Mesenchymal stem cell (in vitro differentiated cells and primary cell): ENCODE measurements at regions not wholly inside any gene's neighbourhood (a gene's known extent, or its start where the extent isn't known, plus 50 kb on each side); places are given as distances from the start of the nearest gene placed in this dataset.

Experiments used
- DNase-seq: peaks from one replicate; pipeline ENCODE4 v3.0.0-alpha.2; 2013
- H2AFZ ChIP-seq: one replicate; pipeline ENCODE4 v1.6.1; 2013; ENCODE audit warnings: low read depth, mild to moderate bottlenecking, control low read depth, inconsistent platforms, low read length, moderate library complexity
- H2AK5ac ChIP-seq: 2 replicates; pipeline ENCODE4 v1.6.1; 2013; ENCODE audit warnings: low read length, moderate library complexity, mild to moderate bottlenecking, inconsistent platforms; ENCODE audit not compliant: severe bottlenecking
- H2BK120ac ChIP-seq: one replicate; pipeline ENCODE4 v1.6.1; 2013; ENCODE audit warnings: low read depth, mild to moderate bottlenecking, inconsistent platforms, low read length, moderate library complexity
- H2BK12ac ChIP-seq, 2 experiments: one replicate each; pipeline ENCODE4 v1.6.1; 2013; ENCODE audit warnings: inconsistent platforms in 2 of 2, low read length in 2 of 2, mild to moderate bottlenecking in 2 of 2, moderate library complexity in 2 of 2, control low read depth in 1 of 2
- H2BK15ac ChIP-seq: one replicate; pipeline ENCODE4 v1.6.1; 2013; ENCODE audit warnings: mild to moderate bottlenecking, low read depth, inconsistent platforms; ENCODE audit not compliant: poor library complexity, severe bottlenecking
- H2BK5ac ChIP-seq: 2 replicates; pipeline ENCODE4 v1.6.1; 2013; ENCODE audit warnings: low read depth, mild to moderate bottlenecking, low read length, control low read depth, inconsistent platforms; ENCODE audit not compliant: poor library complexity, severe bottlenecking
- H3K14ac ChIP-seq, 2 experiments: one replicate each; pipeline ENCODE4 v1.6.1; 2013; ENCODE audit warnings: inconsistent platforms in 2 of 2, low read length in 2 of 2, control low read depth in 1 of 2, mild to moderate bottlenecking in 1 of 2, moderate library complexity in 1 of 2
- H3K18ac ChIP-seq, 2 experiments: one replicate each; pipeline ENCODE4 v1.6.1; 2013; ENCODE audit warnings: inconsistent platforms in 2 of 2, low read length in 2 of 2, control low read depth in 1 of 2, low read depth in 1 of 2, mild to moderate bottlenecking in 1 of 2
- H3K23ac ChIP-seq, 2 experiments: one replicate each; pipeline ENCODE4 v1.6.1; 2013; ENCODE audit warnings: inconsistent platforms in 2 of 2, low read length in 2 of 2, mild to moderate bottlenecking in 2 of 2, moderate library complexity in 2 of 2, control low read depth in 1 of 2
- H3K27ac ChIP-seq: 2 replicates; pipeline ENCODE4 v1.5.1; 2013; ENCODE audit warnings: mild to moderate bottlenecking, moderate library complexity, low read length, control low read depth, inconsistent platforms; ENCODE audit not compliant: poor library complexity, severe bottlenecking
- H3K27me3 ChIP-seq, 2 experiments: 2 replicates each; pipeline versions ENCODE4 v1.6.1 to v1.7.0; 2013; ENCODE audit warnings: low read length in 2 of 2, mild to moderate bottlenecking in 2 of 2, moderate library complexity in 2 of 2, control low read depth in 1 of 2, inconsistent platforms in 1 of 2; ENCODE audit not compliant: control insufficient read depth in 1 of 2, insufficient read depth in 1 of 2
- H3K36me3 ChIP-seq, 2 experiments: 2 replicates each; pipeline versions ENCODE4 v1.6.1 to v1.7.0; 2013; ENCODE audit warnings: low read length in 2 of 2, control low read depth in 1 of 2, inconsistent platforms in 1 of 2, low read depth in 1 of 2, mild to moderate bottlenecking in 1 of 2; ENCODE audit not compliant: insufficient read depth in 2 of 2, control insufficient read depth in 1 of 2
- H3K4ac ChIP-seq, 2 experiments: one replicate each; pipeline ENCODE4 v1.6.1; 2013; ENCODE audit warnings: inconsistent platforms in 2 of 2, low read length in 2 of 2, mild to moderate bottlenecking in 2 of 2, moderate library complexity in 2 of 2, control low read depth in 1 of 2, low read depth in 1 of 2
- H3K4me1 ChIP-seq: 2 replicates; pipeline ENCODE4 v1.6.1; 2013; ENCODE audit warnings: low read depth, low read length, control low read depth; ENCODE audit not compliant: control insufficient read depth, insufficient read depth
- H3K4me2 ChIP-seq: 2 replicates; pipeline ENCODE4 v1.6.1; 2013; ENCODE audit warnings: low read length, mild to moderate bottlenecking, inconsistent platforms; ENCODE audit not compliant: poor library complexity, severe bottlenecking
- H3K4me3 ChIP-seq, 2 experiments: 2 replicates each; pipeline versions ENCODE4 v1.5.1 to v1.7.0; 2013; ENCODE audit warnings: low read length in 2 of 2, mild to moderate bottlenecking in 2 of 2, control low read depth in 1 of 2, low read depth in 1 of 2; ENCODE audit not compliant: insufficient read depth in 1 of 2
- H3K79me1 ChIP-seq: replicated peaks from 2 replicates; pipeline ENCODE4 v1.6.1; 2013; ENCODE audit warnings: mild to moderate bottlenecking, control low read depth, low read length, inconsistent platforms; ENCODE audit not compliant: poor library complexity, severe bottlenecking
- H3K9ac ChIP-seq: 2 replicates; pipeline ENCODE4 v1.7.0; 2013; ENCODE audit warnings: mild to moderate bottlenecking, low read length, moderate library complexity
- H3K9me3 ChIP-seq: 2 replicates; pipeline ENCODE4 v1.7.0; 2013; ENCODE audit warnings: mild to moderate bottlenecking, low read length; ENCODE audit not compliant: control insufficient read depth
- H4K8ac ChIP-seq: one replicate; pipeline ENCODE4 v1.6.1; 2013; ENCODE audit warnings: inconsistent platforms, mild to moderate bottlenecking, low read length, moderate library complexity
- H4K91ac ChIP-seq: one replicate; pipeline ENCODE4 v1.6.1; 2013; ENCODE audit warnings: mild to moderate bottlenecking, low read length, inconsistent platforms
- WGBS: methylation state at CpG from one replicate; pipeline ENCODE4 v1.1.7; 2013; ENCODE audit warnings: mixed read lengths; 5-methylcytosine and 5-hydroxymethylcytosine counted together

- Histone ChIP-seq H3K14ac (no peak overlapping the region), H3K9me3 (peaks cover 2% of the 10 kb centered on the region), H3K27me3 (no peaks in the 10 kb centered on the region), H2BK5ac (no peak overlapping the region), H4K8ac (no peak overlapping the region), H2BK12ac (no peak overlapping the region), H3K4me1 (peaks cover 15% of the 10 kb centered on the region), H2BK120ac (no peak overlapping the region), H3K4me3 (no peak overlapping the region), H2AK5ac (peak overlapping the region; percentile 44), H3K9ac (no peak overlapping the region), H3K27ac (no peak overlapping the region), H3K4ac (no peak overlapping the region), H2AFZ (no peak overlapping the region), H3K36me3 (no peaks in the 10 kb centered on the region), H3K23ac (no peak overlapping the region), H2BK15ac (no peak overlapping the region), H3K18ac (no peak overlapping the region), H4K91ac (no peak overlapping the region), H3K79me1 (no peaks in the 10 kb centered on the region), H3K4me2 (no peak overlapping the region)
- 88% methylated on average over 7 of the region's 7 CpGs for WGBS
- no peak for DNase-seq
Measured at GRCh38 chr14:87864356-87865270, 128.4 kb downstream of the GALC start.

- H3K36me3 ChIP-seq, result no peaks in the 10 kb centered on the region
- H3K18ac ChIP-seq, result no peak overlapping the region
- no peak overlapping the region for H2BK5ac ChIP-seq
- no peak overlapping the region for H2AFZ ChIP-seq
- no peak overlapping the region for H4K91ac ChIP-seq
- 86% methylated on average over 2 of the region's 3 CpGs for WGBS
- no peak overlapping the region for H4K8ac ChIP-seq
- H3K27me3 ChIP-seq, result no peaks in the 10 kb centered on the region
- no peak overlapping the region for H3K4me3 ChIP-seq
- no peak overlapping the region for H3K27ac ChIP-seq
- no peak overlapping the region for H3K14ac ChIP-seq
- no peaks in the 10 kb centered on the region for H3K79me1 ChIP-seq
- no peak overlapping the region for H2BK12ac ChIP-seq
- no peak overlapping the region for H2BK120ac ChIP-seq
- no peak for DNase-seq
- H2BK15ac ChIP-seq, result no peak overlapping the region
- no peak overlapping the region for H3K4ac ChIP-seq
- H3K4me1 ChIP-seq, result peaks cover 6% of the 10 kb centered on the region
- no peak overlapping the region for H2AK5ac ChIP-seq
- peaks cover 2% of the 10 kb centered on the region for H3K9me3 ChIP-seq
- H3K23ac ChIP-seq, result no peak overlapping the region
- no peak overlapping the region for H3K9ac ChIP-seq
- H3K4me2 ChIP-seq, result no peak overlapping the region
Measured at GRCh38 chr14:87863047-87863446, 129.9 kb downstream of the GALC start.

- no peak overlapping the region for H4K8ac ChIP-seq
- no peaks in the 10 kb centered on the region for H3K9me3 ChIP-seq
- H3K4me3 ChIP-seq, result no peak overlapping the region
- no peak overlapping the region for H3K14ac ChIP-seq
- H2BK5ac ChIP-seq, result no peak overlapping the region
- H2BK15ac ChIP-seq, result no peak overlapping the region
- H3K4me1 ChIP-seq, result no peaks in the 10 kb centered on the region
- H3K4ac ChIP-seq, result no peak overlapping the region
- no peak overlapping the region for H3K9ac ChIP-seq
- no peak overlapping the region for H2AFZ ChIP-seq
- H3K23ac ChIP-seq, result no peak overlapping the region
- WGBS, result 50% methylated on average over 3 of the region's 3 CpGs
- no peak overlapping the region for H2BK12ac ChIP-seq
- H3K27ac ChIP-seq, result no peak overlapping the region
- H4K91ac ChIP-seq, result no peak overlapping the region
- no peaks in the 10 kb centered on the region for H3K36me3 ChIP-seq
- no peak overlapping the region for H2BK120ac ChIP-seq
- H2AK5ac ChIP-seq, result no peak overlapping the region
- no peaks in the 10 kb centered on the region for H3K27me3 ChIP-seq
- DNase-seq, result no peak
- no peak overlapping the region for H3K18ac ChIP-seq
- no peak overlapping the region for H3K4me2 ChIP-seq
- H3K79me1 ChIP-seq, result no peaks in the 10 kb centered on the region
Measured at GRCh38 chr14:87852107-87852506, 140.9 kb downstream of the GALC start.

GRCh38 chr14:87851190-87851589, 141.8 kb downstream of the GALC start:
- WGBS, result 52% methylated on average over 2 of the region's 2 CpGs
- no peak overlapping the region for H2BK15ac ChIP-seq
- H3K9me3 ChIP-seq, result no peaks in the 10 kb centered on the region
- no peak overlapping the region for H4K8ac ChIP-seq
- H3K4me2 ChIP-seq, result no peak overlapping the region
- no peak for DNase-seq
- no peak overlapping the region for H3K9ac ChIP-seq
- no peaks in the 10 kb centered on the region for H3K79me1 ChIP-seq
- H3K27me3 ChIP-seq, result no peaks in the 10 kb centered on the region
- no peak overlapping the region for H3K27ac ChIP-seq
- H3K23ac ChIP-seq, result no peak overlapping the region
- no peaks in the 10 kb centered on the region for H3K4me1 ChIP-seq
- no peak overlapping the region for H3K4ac ChIP-seq
- no peak overlapping the region for H3K4me3 ChIP-seq
- no peak overlapping the region for H3K18ac ChIP-seq
- H3K14ac ChIP-seq, result no peak overlapping the region
- H2BK12ac ChIP-seq, result no peak overlapping the region
- H3K36me3 ChIP-seq, result no peaks in the 10 kb centered on the region
- no peak overlapping the region for H4K91ac ChIP-seq
- H2AFZ ChIP-seq, result no peak overlapping the region
- H2BK120ac ChIP-seq, result no peak overlapping the region
- no peak overlapping the region for H2AK5ac ChIP-seq
- no peak overlapping the region for H2BK5ac ChIP-seq
